ENCODE measurements at regions not wholly inside any gene's neighbourhood (a gene's known extent, or its start where the extent isn't known, plus 50 kb on each side); places are given as distances from the start of the nearest gene placed in this dataset.

DNA sequence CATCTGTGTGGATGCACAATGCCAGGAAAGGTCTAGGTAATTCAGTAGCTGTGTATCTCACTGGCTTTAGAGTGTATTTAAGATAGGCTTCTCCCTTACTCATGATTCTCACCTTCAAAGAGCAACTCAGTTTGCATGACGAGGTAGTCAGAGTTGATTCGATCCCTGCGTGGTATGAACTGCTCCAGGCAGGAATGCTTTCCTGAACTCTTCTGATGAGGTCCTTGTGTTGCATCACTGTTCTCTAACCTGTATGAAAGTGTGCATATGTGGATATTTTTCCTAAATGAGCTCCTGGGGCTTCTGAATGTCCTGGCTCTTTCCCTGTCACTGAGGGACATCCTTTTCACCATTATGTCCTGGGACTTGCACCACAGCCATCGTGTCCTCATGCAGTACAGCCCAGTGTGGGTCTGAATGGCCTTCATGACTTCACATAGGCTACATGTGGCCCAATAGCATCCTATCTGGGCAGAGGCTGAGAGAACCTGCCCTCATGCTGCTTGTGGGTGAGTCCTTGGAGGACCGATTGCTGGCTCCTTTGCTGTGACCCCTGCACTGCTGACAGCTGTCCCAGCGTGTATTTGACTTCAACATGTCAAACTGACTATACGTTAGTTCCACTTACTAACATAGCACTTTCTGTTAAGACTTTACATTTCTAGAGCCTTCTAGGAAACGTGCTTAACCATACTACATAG, 65.3 kb upstream of the WDR1 start:
- no peak for DNase-seq (ENCODE audit: low read depth in 2 of 2)
- no peak overlapping the region for H3K4me3 ChIP-seq (replicated peaks in 1 of 2; ENCODE audit: low read depth in 2 of 2, low read length in 2 of 2)
- TF ChIP-seq CTCF (IDR thresholded peaks at IDR 0.05; ENCODE audit: low read depth, low read length): no peak

- no peak overlapping the region for H3K4me3 ChIP-seq (replicated peaks in 1 of 2; ENCODE audit: low read depth in 2 of 2, low read length in 2 of 2)
- no peak for TF ChIP-seq CTCF (IDR thresholded peaks at IDR 0.05; ENCODE audit: low read depth, low read length)
- peak; percentile 90 to 91 for DNase-seq (ENCODE audit: low read depth in 2 of 2)
These were observed 64.5 kb upstream of the WDR1 start for GRCh38 chr4:10180927-10181744.

DNA sequence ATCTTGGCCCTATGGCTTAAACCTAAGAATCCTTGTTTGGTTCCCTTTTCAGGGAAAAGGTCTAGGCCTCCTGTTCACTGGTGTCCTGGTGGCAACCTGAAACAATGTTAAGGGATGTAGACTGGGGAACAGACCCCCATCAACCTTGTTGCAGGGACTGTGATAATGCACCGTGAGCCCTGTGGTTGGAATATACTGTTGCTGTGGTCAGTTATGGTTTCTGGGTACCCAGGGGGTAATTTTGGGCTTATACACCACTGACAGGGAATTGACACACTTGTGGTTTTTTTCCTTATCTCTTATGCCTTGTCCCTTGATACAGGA, 64.0 kb upstream of the WDR1 start:
- DNase-seq (ENCODE audit: low read depth in 2 of 2): no peak
- no peak for TF ChIP-seq CTCF (IDR thresholded peaks at IDR 0.05; ENCODE audit: low read depth, low read length)
- H3K4me3 ChIP-seq (replicated peaks in 1 of 2; ENCODE audit: low read depth in 2 of 2, low read length in 2 of 2): no peak overlapping the region

DNA sequence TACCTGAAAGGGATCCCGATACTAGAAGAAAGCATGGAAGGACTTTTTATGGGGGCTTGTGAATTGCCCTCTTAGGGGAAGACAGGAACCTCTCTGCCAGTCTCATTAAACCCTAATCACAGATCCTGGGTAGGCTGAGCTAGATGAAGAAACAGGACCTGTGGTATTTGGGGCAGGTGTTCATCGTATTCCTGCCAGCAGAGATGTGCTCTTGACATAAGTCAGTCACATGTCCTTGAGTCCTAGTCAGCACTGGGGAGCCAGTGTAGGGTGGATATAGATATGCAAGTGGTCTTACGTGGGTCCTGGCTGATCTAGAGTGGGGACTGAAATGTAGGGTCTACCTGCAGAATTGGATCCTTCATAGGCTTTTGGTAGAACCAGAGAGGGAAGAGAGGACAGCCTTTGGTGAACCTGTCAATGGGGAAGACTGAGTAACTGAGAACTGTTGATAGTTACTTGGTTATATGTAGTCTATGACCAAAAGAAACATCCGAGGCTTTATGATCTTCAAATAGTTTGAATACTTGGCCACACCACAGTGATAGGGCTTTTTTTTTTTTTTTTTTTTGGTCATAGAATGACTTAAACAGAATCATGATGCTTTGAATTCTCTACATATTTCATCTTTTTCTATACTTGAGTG, 63.5 kb upstream of the WDR1 start:
- H3K4me3 ChIP-seq (replicated peaks in 1 of 2; ENCODE audit: low read depth in 2 of 2, low read length in 2 of 2): no peak overlapping the region
- no peak for TF ChIP-seq CTCF (IDR thresholded peaks at IDR 0.05; ENCODE audit: low read depth, low read length)
- DNase-seq (ENCODE audit: low read depth in 2 of 2): peak; percentile 71 to 72

- no peak for TF ChIP-seq CTCF (IDR thresholded peaks at IDR 0.05; ENCODE audit: low read depth, low read length)
- no peak overlapping the region for H3K4me3 ChIP-seq (replicated peaks in 1 of 2; ENCODE audit: low read depth in 2 of 2, low read length in 2 of 2)
- DNase-seq (ENCODE audit: low read depth in 2 of 2): no peak
These were observed 62.2 kb upstream of the WDR1 start for GRCh38 chr4:10178763-10179162.

GRCh38 chr4:10175626-10176025, 59.0 kb upstream of the WDR1 start:
- H3K4me3 ChIP-seq (replicated peaks in 1 of 2; ENCODE audit: low read depth in 2 of 2, low read length in 2 of 2): no peak overlapping the region
- DNase-seq (ENCODE audit: low read depth in 2 of 2): peak in 1 of 2 donors; percentile 41
- no peak for TF ChIP-seq CTCF (IDR thresholded peaks at IDR 0.05; ENCODE audit: low read depth, low read length)
